ENCODE measurements at regions not wholly inside any gene's neighbourhood (a gene's known extent, or its start where the extent isn't known, plus 50 kb on each side); places are given as distances from the start of the nearest gene placed in this dataset.

- no peak for TF ChIP-seq POLR2A (IDR thresholded peaks at IDR 0.05; ENCODE audit: low read depth, low read length)
- no peak for TF ChIP-seq TAF1 (IDR thresholded peaks at IDR 0.05; ENCODE audit: borderline replicate concordance, low read depth, low read length)
- TF ChIP-seq POLR2AphosphoS5 (IDR thresholded peaks at IDR 0.05; ENCODE audit: low read depth, low read length) = no peak
- DNase-seq (ENCODE audit: insufficient read length) = no peak
- FAIRE-seq = no peak
Measured at GRCh38 chr3:182565916-182566796, 227.1 kb upstream of the ATP11B start.

GRCh38 chr3:182567700-182568099, 225.6 kb upstream of the ATP11B start:
- DNase-seq (ENCODE audit: insufficient read length) (no peak), FAIRE-seq (no peak)
- no peak for TF ChIP-seq POLR2AphosphoS5 (IDR thresholded peaks at IDR 0.05; ENCODE audit: low read depth, low read length)
- no peak for TF ChIP-seq TAF1 (IDR thresholded peaks at IDR 0.05; ENCODE audit: borderline replicate concordance, low read depth, low read length)
- no peak for TF ChIP-seq POLR2A (IDR thresholded peaks at IDR 0.05; ENCODE audit: low read depth, low read length)

GRCh38 chr3:182568261-182568660, 225.0 kb upstream of the ATP11B start:
- FAIRE-seq = no peak
- no peak for DNase-seq (ENCODE audit: insufficient read length)
- no peak for TF ChIP-seq TAF1 (IDR thresholded peaks at IDR 0.05; ENCODE audit: borderline replicate concordance, low read depth, low read length)
- no peak for TF ChIP-seq POLR2AphosphoS5 (IDR thresholded peaks at IDR 0.05; ENCODE audit: low read depth, low read length)
- no peak for TF ChIP-seq POLR2A (IDR thresholded peaks at IDR 0.05; ENCODE audit: low read depth, low read length)

- no peak for FAIRE-seq
- TF ChIP-seq POLR2AphosphoS5 (IDR thresholded peaks at IDR 0.05; ENCODE audit: low read depth, low read length) (no peak), TAF1 (IDR thresholded peaks at IDR 0.05; ENCODE audit: borderline replicate concordance, low read depth, low read length) (no peak), POLR2A (IDR thresholded peaks at IDR 0.05; ENCODE audit: low read depth, low read length) (no peak)
- DNase-seq (ENCODE audit: insufficient read length) = no peak
Measured at GRCh38 chr3:182568876-182569275, 224.4 kb upstream of the ATP11B start.

- DNase-seq (ENCODE audit: insufficient read length) (no peak), FAIRE-seq (no peak)
- TF ChIP-seq POLR2AphosphoS5 (IDR thresholded peaks at IDR 0.05; ENCODE audit: low read depth, low read length) (no peak), TAF1 (IDR thresholded peaks at IDR 0.05; ENCODE audit: borderline replicate concordance, low read depth, low read length) (no peak), POLR2A (IDR thresholded peaks at IDR 0.05; ENCODE audit: low read depth, low read length) (no peak)
Measured at GRCh38 chr3:182570946-182571594, 222.2 kb upstream of the ATP11B start.

- DNase-seq (ENCODE audit: insufficient read length) (no peak), FAIRE-seq (no peak)
- TF ChIP-seq POLR2AphosphoS5 (IDR thresholded peaks at IDR 0.05; ENCODE audit: low read depth, low read length) (no peak), POLR2A (IDR thresholded peaks at IDR 0.05; ENCODE audit: low read depth, low read length) (no peak), TAF1 (IDR thresholded peaks at IDR 0.05; ENCODE audit: borderline replicate concordance, low read depth, low read length) (no peak)
Measured at GRCh38 chr3:182575941-182576340, 217.4 kb upstream of the ATP11B start.

GRCh38 chr3:182583545-182583944, 209.8 kb upstream of the ATP11B start:
- FAIRE-seq (no peak), DNase-seq (ENCODE audit: insufficient read length) (no peak)
- TF ChIP-seq TAF1 (IDR thresholded peaks at IDR 0.05; ENCODE audit: borderline replicate concordance, low read depth, low read length) (no peak), POLR2AphosphoS5 (IDR thresholded peaks at IDR 0.05; ENCODE audit: low read depth, low read length) (no peak), POLR2A (IDR thresholded peaks at IDR 0.05; ENCODE audit: low read depth, low read length) (no peak)

- DNase-seq (ENCODE audit: insufficient read length) (no peak), FAIRE-seq (no peak)
- TF ChIP-seq POLR2A (IDR thresholded peaks at IDR 0.05; ENCODE audit: low read depth, low read length) (no peak), TAF1 (IDR thresholded peaks at IDR 0.05; ENCODE audit: borderline replicate concordance, low read depth, low read length) (no peak), POLR2AphosphoS5 (IDR thresholded peaks at IDR 0.05; ENCODE audit: low read depth, low read length) (no peak)
Measured at GRCh38 chr3:182585532-182586150, 207.7 kb upstream of the ATP11B start.

- no peak for FAIRE-seq
- TF ChIP-seq POLR2A (IDR thresholded peaks at IDR 0.05; ENCODE audit: low read depth, low read length) (no peak), POLR2AphosphoS5 (IDR thresholded peaks at IDR 0.05; ENCODE audit: low read depth, low read length) (no peak), TAF1 (IDR thresholded peaks at IDR 0.05; ENCODE audit: borderline replicate concordance, low read depth, low read length) (no peak)
- DNase-seq (ENCODE audit: insufficient read length) = no peak
Measured at GRCh38 chr3:182592747-182593146, 200.6 kb upstream of the ATP11B start.

GRCh38 chr3:182596676-182597410, 196.5 kb upstream of the ATP11B start:
- FAIRE-seq (no peak), DNase-seq (ENCODE audit: insufficient read length) (no peak)
- TF ChIP-seq POLR2A (IDR thresholded peaks at IDR 0.05; ENCODE audit: low read depth, low read length) (no peak), POLR2AphosphoS5 (IDR thresholded peaks at IDR 0.05; ENCODE audit: low read depth, low read length) (no peak), TAF1 (IDR thresholded peaks at IDR 0.05; ENCODE audit: borderline replicate concordance, low read depth, low read length) (no peak)

GRCh38 chr3:182597621-182598041, 195.7 kb upstream of the ATP11B start:
- no peak for TF ChIP-seq POLR2AphosphoS5 (IDR thresholded peaks at IDR 0.05; ENCODE audit: low read depth, low read length)
- TF ChIP-seq POLR2A (IDR thresholded peaks at IDR 0.05; ENCODE audit: low read depth, low read length) = no peak
- TF ChIP-seq TAF1 (IDR thresholded peaks at IDR 0.05; ENCODE audit: borderline replicate concordance, low read depth, low read length) = no peak
- DNase-seq (ENCODE audit: insufficient read length) (no peak), FAIRE-seq (no peak)

Measured in GM12892 (cell line).